DMS53 (cell line): ENCODE measurements at regions not wholly inside any gene's neighbourhood (a gene's known extent, or its start where the extent isn't known, plus 50 kb on each side); places are given as distances from the start of the nearest gene placed in this dataset.
A peak's percentile ranks its signal among the peaks of the same experiment; 100 is the strongest.

Experiments
- DNase-seq: peaks from one replicate; lab custom pipeline; 2025; lab: John Stamatoyannopoulos, UW

GRCh38 chr6:95357380-95358020 lies 219.8 kb upstream of the MANEA start:
- no peak for DNase-seq

DNA sequence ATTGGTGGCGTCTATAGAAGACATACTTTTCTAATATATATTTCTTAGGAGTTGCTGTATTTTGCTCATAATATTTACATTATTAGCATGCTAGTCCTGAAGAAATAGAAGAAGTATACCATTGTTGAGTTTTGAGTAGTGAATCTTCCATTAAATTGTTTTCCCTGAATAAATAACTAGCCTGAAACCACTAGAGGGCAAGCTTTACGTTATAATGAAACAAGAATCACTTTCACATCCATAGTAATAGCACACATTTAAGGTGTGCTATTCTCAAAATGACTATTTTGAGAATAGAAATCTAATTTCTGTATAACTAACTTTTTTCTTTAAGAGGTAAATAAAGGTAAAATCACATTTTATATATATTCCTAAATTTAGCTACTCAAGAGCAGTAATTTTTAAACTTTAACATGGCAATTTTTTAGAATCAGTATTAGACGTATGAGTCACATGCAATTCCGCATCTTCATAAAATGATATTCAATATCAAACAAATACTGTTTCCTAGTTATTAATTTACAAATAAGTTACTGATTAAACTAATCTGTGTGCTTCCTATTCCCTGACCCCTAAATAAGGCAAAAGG lies 213.2 kb upstream of the MANEA start:
- peak; percentile 61 for DNase-seq

DNA sequence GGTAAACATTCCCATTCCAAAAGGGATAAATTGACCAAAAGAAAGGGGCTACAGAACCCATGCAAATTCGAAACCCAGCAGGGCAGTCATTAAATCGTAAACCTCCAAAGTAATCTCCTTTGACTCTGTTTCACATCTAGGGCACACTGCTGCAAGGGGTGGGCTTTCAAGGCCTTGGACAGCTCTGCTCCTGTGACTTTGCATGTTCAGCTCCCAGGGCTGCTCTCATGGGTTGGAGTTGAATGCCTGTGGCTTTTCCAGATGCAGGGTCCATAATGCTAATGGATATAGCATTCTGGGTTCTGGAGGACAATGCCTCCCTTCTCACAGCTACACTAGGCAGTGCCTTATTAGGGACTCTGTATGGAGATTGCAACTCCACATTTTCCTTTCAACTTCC lies 211.9 kb upstream of the MANEA start:
- DNase-seq, result no peak

- DNase-seq, result no peak
Observed at GRCh38 chr6:95366414-95366813, 210.9 kb upstream of the MANEA start.

DNA sequence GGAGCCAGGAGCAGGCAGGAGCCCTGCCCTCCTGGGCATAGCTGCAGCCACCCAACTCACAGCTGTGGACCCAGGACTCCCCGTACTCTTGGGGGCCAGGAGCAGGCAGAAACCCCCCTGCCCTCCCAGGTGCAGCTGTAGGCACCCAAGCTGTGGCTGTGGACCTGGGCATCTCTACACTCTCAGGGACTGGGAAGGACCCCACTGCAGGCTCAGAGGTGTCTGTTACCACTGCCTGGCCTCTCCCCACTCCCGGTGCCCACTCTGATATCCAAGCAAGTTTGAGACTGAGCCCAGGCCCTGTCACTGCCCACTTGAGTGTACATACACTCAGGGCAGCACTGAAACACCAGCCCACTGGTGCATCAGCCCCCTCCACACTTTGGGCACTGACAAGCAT lies 193.5 kb upstream of the MANEA start:
- no peak for DNase-seq

DNA sequence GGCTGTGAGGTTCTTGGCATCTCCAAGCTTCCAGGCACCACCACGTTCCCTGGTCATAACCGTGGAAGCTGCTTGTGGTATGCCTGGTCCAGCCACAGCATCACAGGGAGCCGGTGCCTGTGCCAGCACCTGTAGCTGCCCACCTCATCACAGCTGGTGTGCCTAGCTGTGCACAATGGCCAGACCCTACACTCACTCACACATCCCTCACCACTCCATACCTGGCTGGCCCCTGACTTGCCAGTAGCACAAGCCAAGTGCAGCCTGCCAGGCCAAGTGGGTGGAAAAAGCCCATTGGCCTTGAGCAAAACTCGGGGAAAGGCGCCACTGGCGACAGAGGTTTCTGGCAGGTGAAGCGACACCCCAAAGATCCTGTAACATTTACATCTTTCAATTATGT lies 192.3 kb upstream of the MANEA start:
- DNase-seq, result no peak

- no peak for DNase-seq
Observed at GRCh38 chr6:95387845-95388244, 189.5 kb upstream of the MANEA start.

- no peak for DNase-seq
Observed at GRCh38 chr6:95404777-95405176, 172.6 kb upstream of the MANEA start.

GRCh38 chr6:95408111-95408510 lies 169.2 kb upstream of the MANEA start:
- DNase-seq, result no peak

GRCh38 chr6:95410168-95410567 lies 167.2 kb upstream of the MANEA start:
- DNase-seq, result no peak

DNA sequence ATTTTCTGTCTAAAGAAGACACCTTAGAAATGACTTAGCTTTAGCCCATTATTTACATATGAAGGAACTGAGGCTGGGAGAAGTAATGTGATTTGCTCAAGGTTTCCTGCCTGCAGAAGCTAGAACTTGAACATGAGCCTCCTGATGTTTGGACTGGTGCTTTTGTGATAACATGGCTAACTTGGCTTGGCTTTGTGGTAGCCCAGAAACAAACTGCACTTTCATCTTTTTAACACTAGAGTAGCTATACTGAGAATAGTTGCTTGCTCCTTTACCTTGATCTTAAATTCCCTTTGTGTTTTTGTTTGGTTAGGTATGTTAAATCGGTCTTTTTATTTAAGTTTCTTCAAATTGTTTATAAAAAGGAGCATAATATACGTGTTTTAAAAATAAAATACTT lies 163.5 kb upstream of the MANEA start:
- DNase-seq, result no peak

GRCh38 chr6:95417856-95418255 lies 159.5 kb upstream of the MANEA start:
- DNase-seq, result no peak

DNA sequence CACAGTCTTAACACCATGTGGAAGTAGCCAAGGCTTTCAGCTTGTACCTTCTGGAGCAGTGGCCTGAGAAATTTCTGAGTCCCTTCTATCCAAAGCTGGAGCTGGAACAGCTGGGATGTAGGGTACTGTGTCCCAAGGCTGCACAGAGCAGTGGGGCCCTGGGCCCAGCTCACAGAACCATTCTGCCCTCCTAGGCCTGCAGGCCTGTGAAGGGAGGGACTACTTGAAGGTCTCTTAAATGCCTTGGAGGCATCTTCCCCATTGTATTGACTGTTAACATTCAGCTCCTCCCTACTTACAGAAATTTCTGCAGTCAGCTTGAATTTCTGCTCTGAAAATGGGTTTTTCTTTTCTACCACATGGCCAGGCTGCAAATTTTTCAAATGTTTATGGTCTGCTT lies 156.5 kb upstream of the MANEA start:
- no peak for DNase-seq

- no peak for DNase-seq
Observed at GRCh38 chr6:95423331-95423730, 154.0 kb upstream of the MANEA start.

GRCh38 chr6:95431637-95432228 lies 145.6 kb upstream of the MANEA start:
- peak; percentile 63 for DNase-seq

DNA sequence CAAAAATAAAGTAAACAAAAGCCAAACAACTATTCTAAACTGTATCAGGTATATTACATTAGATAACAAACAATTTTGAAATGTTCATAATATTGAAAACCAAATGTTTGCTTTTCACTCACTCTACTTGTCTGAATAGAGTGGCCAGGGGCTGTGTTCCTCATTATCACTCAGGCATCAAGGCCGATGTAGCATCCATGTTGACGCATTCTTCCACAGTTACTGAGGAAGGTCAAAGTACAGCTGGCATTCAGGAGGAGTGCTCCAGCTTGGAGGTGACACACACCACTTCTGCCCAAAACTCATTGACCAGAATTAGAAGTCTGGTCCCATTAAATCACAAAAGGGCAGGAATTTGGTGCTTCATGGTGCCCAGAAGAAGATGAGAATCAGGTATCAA lies 137.6 kb upstream of the MANEA start:
- peak; percentile 47 for DNase-seq

- no peak for DNase-seq
Observed at GRCh38 chr6:95448208-95448607, 129.1 kb upstream of the MANEA start.

GRCh38 chr6:95469511-95469910 lies 107.8 kb upstream of the MANEA start:
- DNase-seq, result no peak

DNA sequence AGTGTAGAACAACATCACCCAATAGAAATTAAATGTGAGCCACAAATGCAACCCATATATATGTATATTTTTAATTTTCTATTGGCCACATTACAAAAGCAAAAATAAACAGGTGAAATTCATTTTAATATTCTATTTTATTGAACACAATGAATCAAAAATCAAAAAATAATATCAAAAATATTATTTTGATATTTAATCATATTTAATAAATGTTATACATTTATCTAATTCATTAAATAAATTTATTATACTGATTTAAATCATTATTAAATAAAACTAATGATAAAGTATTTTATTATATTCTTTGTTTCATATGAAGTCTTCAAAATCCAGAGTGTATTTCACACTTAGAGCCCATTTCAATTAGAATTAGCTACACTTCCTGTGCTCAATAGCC lies 98.4 kb upstream of the MANEA start:
- no peak for DNase-seq

- DNase-seq, result no peak
Observed at GRCh38 chr6:95487817-95488216, 89.5 kb upstream of the MANEA start.

DNA sequence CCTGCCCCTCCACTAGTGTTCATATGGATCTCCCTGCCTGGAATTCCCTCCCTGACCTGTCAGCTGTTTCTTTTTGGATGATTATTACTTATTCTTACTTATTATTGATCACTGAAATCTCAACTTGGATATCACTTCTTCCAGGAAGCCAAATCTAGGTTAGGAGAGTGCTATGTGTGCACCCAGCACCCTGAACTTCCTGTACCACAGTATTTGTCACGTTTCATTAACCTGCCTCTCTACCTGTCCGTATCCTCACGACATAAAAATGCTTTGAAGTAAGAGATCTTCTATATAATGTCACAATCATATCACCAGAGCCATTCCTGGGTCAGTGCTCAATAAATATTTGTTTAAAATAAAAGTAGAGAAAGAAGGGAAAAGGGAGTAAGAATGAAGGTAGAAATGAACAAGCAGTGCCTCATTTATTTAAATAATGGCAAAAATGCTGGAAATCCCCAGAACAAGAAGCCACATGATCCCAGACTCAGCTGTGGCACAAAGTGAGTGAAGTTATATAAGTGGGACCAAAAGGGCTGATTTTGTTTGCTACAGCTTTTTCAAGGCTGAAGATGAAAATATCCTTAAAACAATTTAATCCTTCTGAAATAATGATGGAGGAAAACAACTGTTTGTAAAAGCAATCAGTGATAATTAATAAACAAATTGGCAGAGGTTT lies 88.0 kb upstream of the MANEA start:
- peak; percentile 26 for DNase-seq

DNA sequence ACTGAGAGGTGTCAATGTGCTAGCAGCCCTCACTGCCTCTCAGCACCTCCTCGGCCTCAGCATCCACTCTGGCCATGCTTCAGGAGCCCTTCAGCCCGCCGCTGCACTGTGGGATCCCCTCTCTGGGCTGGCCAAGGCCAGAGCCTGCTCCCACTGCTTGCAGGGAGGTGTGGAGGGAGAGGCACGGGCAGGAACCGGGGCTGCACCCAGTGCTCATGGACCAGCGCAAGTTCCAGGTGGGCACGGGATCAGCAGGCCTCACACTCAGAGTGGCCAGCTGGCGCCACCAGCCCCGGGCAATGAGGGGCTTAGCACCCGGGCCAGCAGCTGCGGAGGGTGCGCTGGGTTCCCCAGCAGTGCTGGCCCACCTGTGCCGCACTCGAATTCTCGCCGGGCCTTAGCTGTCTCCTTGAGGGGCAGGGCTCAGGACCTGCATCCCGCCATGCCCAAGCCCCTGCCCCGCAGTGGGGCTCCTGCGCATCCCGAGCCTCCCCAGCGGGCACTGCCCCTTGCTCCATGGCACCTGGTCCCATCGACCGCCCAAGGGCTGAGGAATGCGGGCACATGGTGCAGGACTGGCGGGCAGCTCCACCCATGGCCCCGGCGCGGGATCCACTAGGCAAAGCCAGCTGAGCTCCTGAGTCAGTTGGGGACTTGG lies 80.4 kb upstream of the MANEA start:
- no peak for DNase-seq
